CD4-positive, alpha-beta T cell (primary cell): ENCODE measurements at regions not wholly inside any gene's neighbourhood (a gene's known extent, or its start where the extent isn't known, plus 50 kb on each side); places are given as distances from the start of the nearest gene placed in this dataset.
"Not testable (repeated sequence)": the region's sequence is repeated elsewhere in the genome, so short reads cannot be mapped to it uniquely, and the experiment has no call there.

Experiments used
- ATAC-seq: fragments of 200-7000 bp; cut with Tn5 transposase; one replicate; pipeline ENCODE4 v1.10.0; 2022; ENCODE audit warnings: mild to moderate bottlenecking; ENCODE audit not compliant: poor library complexity
- CTCF ChIA-PET: fragments of 350-600 bp; sonication (Branson Sonifier 250); formaldehyde crosslinking; loops from one replicate; lab custom pipeline; 2021; ENCODE audit warnings: antibody characterized with exemption, inconsistent platforms; lab: Charles Lee
- POLR2A ChIA-PET: fragments of 350-600 bp; sonication (Branson Sonifier 250); formaldehyde crosslinking; loops from one replicate; lab custom pipeline; 2021; ENCODE audit warnings: antibody characterized with exemption, inconsistent platforms; lab: Charles Lee
- DNase-seq, 14 experiments: peaks; one replicate each; pipeline ENCODE4 v3.0.0-alpha.2; 2013 to 2020; ENCODE audit warnings: mixed read lengths in 2 of 14
- H3K27ac ChIP-seq, 2 donors: one replicate each; pipeline versions ENCODE4 v1.5.1 to v1.7.0; 2013; ENCODE audit warnings: low read length in 2 of 2, low read depth in 1 of 2, mild to moderate bottlenecking in 1 of 2
- H3K27me3 ChIP-seq, 2 experiments: 1 replicate in 1 of 2; 2 replicates in 1 of 2; pipeline versions ENCODE4 v1.6.1 to v1.7.0; 2013; ENCODE audit warnings: low read length in 2 of 2, control low read depth in 1 of 2, mild to moderate bottlenecking in 1 of 2, moderate library complexity in 1 of 2; ENCODE audit not compliant: insufficient read depth in 2 of 2, control insufficient read depth in 1 of 2
- H3K36me3 ChIP-seq: one replicate; pipeline ENCODE4 v1.6.1; 2013; ENCODE audit warnings: low read length, control low read depth; ENCODE audit not compliant: insufficient read depth
- H3K4me1 ChIP-seq: one replicate; pipeline ENCODE4 v1.6.1; 2013; ENCODE audit warnings: low read length, control low read depth; ENCODE audit not compliant: insufficient read depth
- H3K4me3 ChIP-seq: one replicate; pipeline ENCODE4 v1.5.1; 2013; ENCODE audit warnings: mild to moderate bottlenecking, low read length, moderate library complexity
- H3K9me3 ChIP-seq, 2 experiments: 1 replicate in 1 of 2; 2 replicates in 1 of 2; pipeline versions ENCODE4 v1.6.1 to v1.7.0; 2013; ENCODE audit warnings: low read length in 2 of 2, mild to moderate bottlenecking in 2 of 2, control low read depth in 1 of 2, moderate library complexity in 1 of 2; ENCODE audit not compliant: control insufficient read depth in 1 of 2, insufficient read depth in 1 of 2
- H3K27ac Mint-ChIP-seq: one replicate; pipeline ENCODE4 v1.8.0; 2020; ENCODE audit warnings: mixed read lengths
- H3K27me3 Mint-ChIP-seq: one replicate; pipeline ENCODE4 v1.8.0; 2021; ENCODE audit warnings: mixed read lengths
- H3K36me3 Mint-ChIP-seq: one replicate; pipeline ENCODE4 v1.8.0; 2021; ENCODE audit warnings: low read depth, mixed read lengths
- H3K4me1 Mint-ChIP-seq: one replicate; pipeline ENCODE4 v1.8.0; 2021; ENCODE audit warnings: low read depth, mixed read lengths
- H3K4me3 Mint-ChIP-seq: one replicate; pipeline ENCODE4 v1.8.0; 2020; ENCODE audit warnings: mild to moderate bottlenecking, mixed read lengths
- H3K9me3 Mint-ChIP-seq: one replicate; pipeline ENCODE4 v1.8.0; 2020; ENCODE audit warnings: mixed read lengths
- intact Hi-C, 2 experiments: fragments of 100-400 bp; cut with DNase I in 1 of 2; cut with micrococcal nuclease in 1 of 2; formaldehyde crosslinking; loops; one replicate each; pipeline versions ENCODE4 v1.15.1 to v1.9.0; 2023 to 2025; cut with DNase I, micrococcal nuclease
- TF ChIP-seq, protein P1 (sequence below): fragments of 200-600 bp; IDR thresholded peaks from one replicate; pipeline ENCODE4 v1.8.0; 2022; ENCODE audit warnings: antibody characterized with exemption, mild to moderate bottlenecking

DNA sequence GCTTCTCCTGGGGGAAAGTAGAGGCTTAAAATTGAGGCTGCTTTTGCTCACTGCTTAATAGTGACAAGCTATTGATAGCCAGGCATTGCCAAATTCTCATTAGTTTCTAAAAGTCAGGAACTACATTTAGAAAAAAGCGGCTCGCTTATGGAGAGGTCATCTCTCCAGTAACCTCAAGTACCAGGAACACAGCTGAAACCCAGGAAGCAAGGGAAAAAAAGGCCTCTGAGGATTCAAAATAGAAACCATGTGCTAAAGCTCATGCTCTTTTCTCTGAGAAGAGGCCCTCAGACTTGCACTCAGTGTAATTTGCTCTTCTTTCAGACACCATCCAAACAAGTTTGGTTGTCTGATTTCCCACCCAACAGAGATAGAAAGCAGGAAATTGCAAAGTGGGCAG, 261.4 kb upstream of the USP25 start:
- H3K4me1 Mint-ChIP-seq = no peaks in the 10 kb centered on the region
- CTCF ChIA-PET = no interaction called here
- POLR2A ChIA-PET = no interaction called here
- no peak for DNase-seq
- Histone ChIP-seq H3K27me3 (no peaks in the 10 kb centered on the region), H3K27ac (no peak overlapping the region), H3K4me3 (no peak overlapping the region), H3K4me1 (no peaks in the 10 kb centered on the region), H3K36me3 (no peaks in the 10 kb centered on the region), H3K9me3 (no peaks in the 10 kb centered on the region)
- H3K9me3 Mint-ChIP-seq = no peaks in the 10 kb centered on the region
- peaks cover 5% of the 10 kb centered on the region for H3K27me3 Mint-ChIP-seq
- H3K4me3 Mint-ChIP-seq = no peak overlapping the region
- no peaks in the 10 kb centered on the region for H3K36me3 Mint-ChIP-seq
- TF ChIP-seq, protein P1, sequence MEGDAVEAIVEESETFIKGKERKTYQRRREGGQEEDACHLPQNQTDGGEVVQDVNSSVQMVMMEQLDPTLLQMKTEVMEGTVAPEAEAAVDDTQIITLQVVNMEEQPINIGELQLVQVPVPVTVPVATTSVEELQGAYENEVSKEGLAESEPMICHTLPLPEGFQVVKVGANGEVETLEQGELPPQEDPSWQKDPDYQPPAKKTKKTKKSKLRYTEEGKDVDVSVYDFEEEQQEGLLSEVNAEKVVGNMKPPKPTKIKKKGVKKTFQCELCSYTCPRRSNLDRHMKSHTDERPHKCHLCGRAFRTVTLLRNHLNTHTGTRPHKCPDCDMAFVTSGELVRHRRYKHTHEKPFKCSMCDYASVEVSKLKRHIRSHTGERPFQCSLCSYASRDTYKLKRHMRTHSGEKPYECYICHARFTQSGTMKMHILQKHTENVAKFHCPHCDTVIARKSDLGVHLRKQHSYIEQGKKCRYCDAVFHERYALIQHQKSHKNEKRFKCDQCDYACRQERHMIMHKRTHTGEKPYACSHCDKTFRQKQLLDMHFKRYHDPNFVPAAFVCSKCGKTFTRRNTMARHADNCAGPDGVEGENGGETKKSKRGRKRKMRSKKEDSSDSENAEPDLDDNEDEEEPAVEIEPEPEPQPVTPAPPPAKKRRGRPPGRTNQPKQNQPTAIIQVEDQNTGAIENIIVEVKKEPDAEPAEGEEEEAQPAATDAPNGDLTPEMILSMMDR = no peak
- ATAC-seq = no peak
- H3K27ac Mint-ChIP-seq = no peak overlapping the region
- intact Hi-C loops = no loop called here

DNA sequence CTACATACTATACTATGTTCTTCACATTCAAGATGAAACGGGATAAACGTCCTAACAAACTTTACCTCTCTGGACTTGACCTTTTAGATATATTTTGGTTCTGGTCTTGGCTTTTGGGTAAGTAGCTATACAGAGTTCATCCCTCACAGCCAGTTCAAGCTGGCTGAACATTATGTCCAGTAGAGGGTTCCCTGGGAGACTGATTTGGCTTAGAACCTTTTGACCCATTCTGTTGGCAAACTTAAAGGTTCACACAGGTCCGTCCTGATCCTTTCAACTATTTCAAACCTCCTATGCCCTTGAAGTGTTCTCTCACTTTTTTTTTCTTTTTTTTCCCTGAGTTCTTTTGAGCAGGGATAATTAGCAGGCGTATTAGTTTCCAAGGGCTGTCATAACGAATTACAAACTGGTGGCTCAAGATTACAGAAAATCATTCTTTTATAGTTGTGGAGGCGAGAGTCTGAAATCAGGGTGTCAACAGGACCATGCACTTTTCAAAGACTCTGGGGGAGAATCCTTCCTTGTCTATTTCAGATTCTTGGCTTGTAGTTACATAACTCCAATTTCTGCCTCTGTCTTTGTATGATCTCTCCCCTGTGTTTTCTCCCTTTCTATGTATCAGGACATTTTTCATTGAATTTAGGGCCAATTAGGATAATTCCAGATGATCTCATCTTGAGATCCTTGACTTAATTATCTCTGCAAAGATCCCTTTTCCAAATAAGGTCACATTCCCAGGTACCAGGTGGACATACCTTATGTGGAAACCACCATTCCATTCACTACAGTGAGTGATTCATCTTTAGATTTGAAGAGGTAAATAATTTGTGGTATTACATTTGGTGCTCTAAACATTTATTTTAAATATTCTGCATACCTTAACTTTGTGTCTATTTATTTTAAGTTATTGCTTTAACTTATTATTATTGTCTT, 257.4 kb upstream of the USP25 start:
- Mint-ChIP-seq H3K4me3 (no peak overlapping the region), H3K4me1 (no peaks in the 10 kb centered on the region), H3K36me3 (no peaks in the 10 kb centered on the region), H3K27ac (no peak overlapping the region), H3K27me3 (peaks cover 5% of the 10 kb centered on the region), H3K9me3 (peaks cover 4% of the 10 kb centered on the region)
- no peaks in the 10 kb centered on the region for H3K27me3 ChIP-seq
- H3K36me3 ChIP-seq = no peaks in the 10 kb centered on the region
- ChIA-PET POLR2A (no interaction called here), CTCF (no interaction called here)
- intact Hi-C loops = no loop called here
- no peaks in the 10 kb centered on the region for H3K4me1 ChIP-seq
- no peak overlapping the region for H3K4me3 ChIP-seq
- H3K9me3 ChIP-seq = peaks cover 0 to under 1% of the 10 kb centered on the region in 2 experiments
- no peak for DNase-seq
- TF ChIP-seq, protein P1 = no peak
- no peak overlapping the region for H3K27ac ChIP-seq
- ATAC-seq = no peak

DNA sequence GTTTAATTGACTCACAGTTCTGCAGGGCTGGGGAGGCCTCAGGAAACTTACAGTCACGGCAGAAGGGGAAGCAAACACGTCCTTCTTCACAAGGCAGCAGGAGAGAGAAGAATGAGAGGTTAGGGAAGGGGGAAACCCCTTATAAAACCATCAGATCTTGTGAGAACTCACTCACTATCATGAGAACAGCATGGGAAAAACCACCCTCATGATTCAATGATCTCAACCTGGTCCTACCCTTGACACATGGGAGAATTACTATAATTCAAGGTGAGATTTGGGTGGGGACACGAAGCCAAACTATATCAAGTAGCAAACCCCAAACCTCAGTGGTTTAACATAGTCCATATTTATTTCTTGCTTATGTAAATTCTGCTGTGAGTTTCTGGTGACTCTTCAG, 252.0 kb upstream of the USP25 start:
- H3K4me3 ChIP-seq, H3K9me3 Mint-ChIP-seq, H3K27me3 ChIP-seq, H3K27ac Mint-ChIP-seq, H3K36me3 Mint-ChIP-seq, H3K9me3 ChIP-seq, H3K27me3 Mint-ChIP-seq, CTCF ChIA-PET, H3K36me3 ChIP-seq, ATAC-seq, H3K4me1 ChIP-seq, H3K27ac ChIP-seq, DNase-seq, intact Hi-C loops, H3K4me3 Mint-ChIP-seq: not testable (repeated sequence)
- H3K4me1 Mint-ChIP-seq = peaks cover 25% of the 10 kb centered on the region
- POLR2A ChIA-PET = interaction anchor here (0.6 kb wide), 1 partner anchor 16 kb away, joined by 3 read pairs; no protein-coding TSS in a partner anchor
